GM12878 (cell line): ENCODE measurements at regions not wholly inside any gene's neighbourhood (a gene's known extent, or its start where the extent isn't known, plus 50 kb on each side); places are given as distances from the start of the nearest gene placed in this dataset.

Experiments used
- CBFB ChIP-seq: IDR thresholded peaks from 2 replicates; pipeline ENCODE4 v1.6.1; 2016; ENCODE audit warnings: antibody characterized with exemption, low read depth
- EP300 ChIP-seq, 2 experiments: fragments of 150-350 bp in 1 of 2; IDR thresholded peaks; 2 replicates each; pipeline ENCODE4 v1.6.1; 2011 to 2012; ENCODE audit warnings: low read depth in 2 of 2, low read length in 2 of 2, borderline replicate concordance in 1 of 2, improper control_type of control experiment in 1 of 2, inconsistent platforms in 1 of 2; ENCODE audit not compliant: control insufficient read depth in 1 of 2
- IRF4 ChIP-seq: IDR thresholded peaks from 2 replicates; pipeline ENCODE4 v1.6.1; 2011; ENCODE audit warnings: low read depth, low read length
- MTA3 ChIP-seq: IDR thresholded peaks from 2 replicates; pipeline ENCODE4 v1.6.1; 2012; ENCODE audit warnings: low read length, inconsistent platforms, borderline replicate concordance
- NFYA ChIP-seq: IDR thresholded peaks from 2 replicates; pipeline ENCODE4 v1.6.1; 2011; ENCODE audit warnings: low read depth, mild to moderate bottlenecking, low read length, improper control_type of control experiment, borderline replicate concordance
- NR2F1 ChIP-seq: fragments of 450-650 bp; conservative IDR thresholded peaks from 2 replicates; pipeline ENCODE4 v1.6.1; 2017; ENCODE audit warnings: mild to moderate bottlenecking
- PAX8 ChIP-seq: fragments of 450-650 bp; IDR thresholded peaks from 2 replicates; pipeline ENCODE4 v1.6.1; 2017; ENCODE audit warnings: mild to moderate bottlenecking, moderate library complexity
- PBX3 ChIP-seq: IDR thresholded peaks from 2 replicates; pipeline ENCODE4 v1.6.1; 2011; ENCODE audit warnings: mild to moderate bottlenecking, low read depth, low read length, moderate library complexity; ENCODE audit not compliant: insufficient replicate concordance
- POLR2AphosphoS2 ChIP-seq: IDR thresholded peaks from 2 replicates; pipeline ENCODE4 v1.6.1; 2011; ENCODE audit warnings: low read depth, mild to moderate bottlenecking, low read length, improper control_type of control experiment, moderate library complexity
- RBBP5 ChIP-seq: fragments of 200-600 bp; sonication (generic); conservative IDR thresholded peaks from 2 replicates; pipeline ENCODE4 v1.6.1; 2016
- RELB ChIP-seq: fragments of 450-650 bp; IDR thresholded peaks from 2 replicates; pipeline ENCODE4 v1.6.1; 2017; ENCODE audit warnings: low read depth, mild to moderate bottlenecking, moderate library complexity
- SMAD1 ChIP-seq: fragments of 450-650 bp; IDR thresholded peaks from 2 replicates; pipeline ENCODE4 v1.6.1; 2018; ENCODE audit warnings: mild to moderate bottlenecking, low read depth; ENCODE audit not compliant: partially characterized antibody
- SMARCA5 ChIP-seq: fragments of 450-650 bp; IDR thresholded peaks from 2 replicates; pipeline ENCODE4 v1.6.1; 2017; ENCODE audit warnings: mild to moderate bottlenecking
- TBL1XR1 ChIP-seq: IDR thresholded peaks from 2 replicates; pipeline ENCODE4 v1.6.1; 2012; ENCODE audit warnings: low read depth, low read length, improper control_type of control experiment
- ZBTB11 ChIP-seq: fragments of 450-650 bp; formaldehyde crosslinking; IDR thresholded peaks from 2 replicates; pipeline ENCODE4 v1.5.0; 2022; ENCODE audit warnings: mild to moderate bottlenecking, missing genetic modification characterization
- ZBTB33 ChIP-seq: fragments of 450-650 bp; IDR thresholded peaks from 2 replicates; pipeline ENCODE4 v1.6.1; 2017; ENCODE audit warnings: mild to moderate bottlenecking
- ZNF207 ChIP-seq: fragments of 450-650 bp; IDR thresholded peaks from 2 replicates; pipeline ENCODE4 v1.6.1; 2014; ENCODE audit warnings: antibody characterized with exemption, mild to moderate bottlenecking, borderline replicate concordance
- ZNF687 ChIP-seq: fragments of 450-650 bp; IDR thresholded peaks from 2 replicates; pipeline ENCODE4 v1.6.1; 2017; ENCODE audit warnings: mild to moderate bottlenecking, moderate library complexity
- ZZZ3 ChIP-seq: IDR thresholded peaks from 2 replicates; pipeline ENCODE4 v1.6.1; 2011; ENCODE audit warnings: low read depth; ENCODE audit not compliant: control insufficient read depth, insufficient read length

- TF ChIP-seq SMARCA5 = no peak
- TF ChIP-seq ZNF207 = no peak
- TF ChIP-seq EP300 (IDR thresholded peaks at IDR 0.05; ENCODE audit: borderline replicate concordance in 1 of 2, control insufficient read depth in 1 of 2, low read depth in 2 of 2, low read length in 2 of 2) = peak; percentile 70 to 83; a peak in 3 of 4 replicates
- TF ChIP-seq MTA3 = peak; percentile 94; the same call in 1 of the 2 replicates
- no peak for TF ChIP-seq POLR2AphosphoS2
- TF ChIP-seq ZBTB33 = no peak
- TF ChIP-seq PAX8 = no peak
- TF ChIP-seq ZBTB11 (CRISPR knock-in tag) = no peak
- TF ChIP-seq RBBP5 = no peak
- no peak; the same call in 1 of the 2 replicates for TF ChIP-seq TBL1XR1
- peak; percentile 67 for TF ChIP-seq SMAD1
- TF ChIP-seq IRF4 = peak; percentile 98
- TF ChIP-seq PBX3 = no peak
- no peak for TF ChIP-seq ZZZ3
- peak; percentile 61; the same call in 1 of the 2 replicates for TF ChIP-seq ZNF687
- peak; percentile 98 for TF ChIP-seq NR2F1
- no peak for TF ChIP-seq NFYA
- TF ChIP-seq RELB = peak; percentile 83
- TF ChIP-seq CBFB = no peak
Measured at GRCh38 chr1:101371259-101371658, 134.4 kb downstream of the S1PR1 start (continued).
